Fibroblast of upper back skin (primary cell): ENCODE measurements at regions not wholly inside any gene's neighbourhood (a gene's known extent, or its start where the extent isn't known, plus 50 kb on each side); places are given as distances from the start of the nearest gene placed in this dataset.
"Not testable (repeated sequence)": the region's sequence is repeated elsewhere in the genome, so short reads cannot be mapped to it uniquely, and the experiment has no call there.

Experiments used
- DNase-seq: peaks from one replicate; pipeline ENCODE4 v3.0.0-alpha.2; 2013

DNA sequence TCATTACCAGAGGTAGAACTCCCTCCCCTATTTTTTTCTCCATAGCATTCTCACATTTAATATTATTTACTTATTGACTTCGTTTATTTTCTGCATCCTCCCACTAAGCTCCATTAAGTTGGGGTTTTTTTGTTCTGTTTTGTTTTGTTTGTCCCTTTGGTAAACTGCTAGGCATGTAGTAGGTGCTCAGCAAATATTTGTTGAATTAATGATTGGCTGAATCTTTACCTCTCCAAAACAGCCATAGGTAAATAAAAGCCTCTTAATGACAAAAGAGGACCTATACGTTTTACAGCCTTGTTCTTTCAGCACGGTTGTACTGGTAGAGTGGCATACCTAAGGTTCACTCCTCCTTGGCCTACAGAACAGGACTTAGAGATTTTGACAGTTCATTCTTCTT, 52.0 kb downstream of the PRORP start:
- DNase-seq = no peak

DNA sequence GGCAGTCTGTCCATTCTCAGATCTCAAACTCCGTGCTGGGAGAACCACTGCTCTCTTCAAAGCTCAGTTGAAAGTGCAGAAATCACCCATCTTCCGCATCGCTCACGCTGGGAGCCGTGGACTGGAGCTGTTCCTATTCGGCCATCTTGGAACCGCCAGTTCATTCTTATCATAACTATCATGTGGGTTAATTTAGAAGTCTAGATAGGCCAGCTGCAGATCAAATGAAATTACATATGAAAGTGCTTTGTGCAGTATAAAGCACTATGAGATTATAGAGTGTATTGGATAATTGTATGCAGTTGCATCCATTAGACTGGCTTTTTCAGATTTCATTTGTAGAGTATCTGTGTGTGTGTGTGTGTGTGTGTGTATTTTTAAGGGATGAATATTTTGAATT, 57.8 kb downstream of the PRORP start:
- DNase-seq = no peak

DNA sequence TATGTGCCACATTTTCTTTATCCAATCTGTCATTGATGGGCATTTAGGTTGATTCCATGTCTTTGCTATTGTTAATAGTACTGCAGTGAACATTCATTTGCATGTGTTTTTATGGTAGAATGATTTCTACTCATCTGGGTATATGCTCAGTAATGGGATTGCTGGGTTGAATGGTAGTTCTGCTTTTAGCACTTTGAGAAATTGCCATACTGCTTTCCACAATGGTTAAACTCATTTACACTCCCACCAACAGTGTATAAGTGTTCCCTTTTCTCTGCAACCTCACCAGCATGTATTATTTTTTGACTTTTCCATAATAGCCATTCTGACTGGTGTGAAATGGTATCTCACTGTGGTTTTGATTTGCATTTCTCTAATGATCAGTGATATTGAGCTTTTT, 62.5 kb downstream of the PRORP start:
- not testable (repeated sequence) for DNase-seq

DNA sequence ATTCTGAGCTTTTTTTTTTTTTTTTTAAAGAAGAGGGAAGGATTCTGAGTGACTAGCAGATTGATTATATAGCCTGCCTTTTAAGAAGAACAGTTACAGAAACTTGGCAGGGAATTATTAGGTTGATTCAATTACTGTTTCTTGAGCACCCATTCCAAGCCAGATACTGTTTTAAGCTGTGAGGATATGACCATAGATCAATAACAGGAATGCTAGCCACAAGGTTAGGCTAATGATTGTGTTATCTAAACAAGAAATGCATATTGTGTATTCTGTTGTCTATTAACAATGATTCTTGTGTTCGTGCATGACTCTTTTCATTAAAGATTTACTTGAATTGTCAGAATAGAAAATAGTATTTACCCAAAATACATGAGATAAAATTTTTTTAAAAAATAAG, 67.1 kb downstream of the PRORP start:
- no peak for DNase-seq

DNA sequence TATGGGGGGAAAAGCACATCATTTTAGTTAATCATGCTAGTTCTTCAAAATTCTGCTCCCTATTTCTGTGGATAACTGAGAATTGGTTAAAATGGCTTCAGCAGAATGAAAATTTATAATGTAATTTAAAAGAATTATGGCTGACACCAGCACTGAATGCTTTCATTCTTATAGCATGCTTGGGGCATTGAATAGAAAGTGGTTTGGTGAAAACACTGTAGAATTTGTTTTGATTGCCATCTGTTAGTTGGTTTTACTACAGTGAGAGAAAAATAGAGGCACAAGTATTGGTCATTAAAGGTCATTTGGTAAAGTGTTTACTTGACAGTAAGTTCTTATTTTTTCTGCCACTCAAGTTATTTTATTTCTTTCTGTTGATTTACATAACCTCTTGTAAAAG, 70.8 kb downstream of the PRORP start:
- DNase-seq = no peak

DNA sequence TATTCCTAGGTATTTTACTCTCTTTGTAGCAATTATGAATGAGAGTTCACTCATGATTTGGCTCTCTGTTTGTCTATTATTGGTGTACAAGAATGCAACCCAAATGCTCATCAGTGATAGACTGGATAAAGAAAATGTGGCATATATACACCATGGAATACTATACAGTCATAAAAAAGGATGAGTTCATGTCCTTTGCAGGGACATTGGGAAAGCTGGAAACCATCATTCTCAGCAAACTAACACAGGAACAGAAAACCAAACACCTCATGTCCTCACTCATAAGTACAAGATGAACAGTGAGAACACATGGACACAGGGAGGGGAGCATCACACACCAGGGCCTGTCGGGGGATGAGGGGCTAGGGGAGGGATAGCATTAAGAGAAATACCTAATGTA, 71.8 kb downstream of the PRORP start:
- not testable (repeated sequence) for DNase-seq

DNA sequence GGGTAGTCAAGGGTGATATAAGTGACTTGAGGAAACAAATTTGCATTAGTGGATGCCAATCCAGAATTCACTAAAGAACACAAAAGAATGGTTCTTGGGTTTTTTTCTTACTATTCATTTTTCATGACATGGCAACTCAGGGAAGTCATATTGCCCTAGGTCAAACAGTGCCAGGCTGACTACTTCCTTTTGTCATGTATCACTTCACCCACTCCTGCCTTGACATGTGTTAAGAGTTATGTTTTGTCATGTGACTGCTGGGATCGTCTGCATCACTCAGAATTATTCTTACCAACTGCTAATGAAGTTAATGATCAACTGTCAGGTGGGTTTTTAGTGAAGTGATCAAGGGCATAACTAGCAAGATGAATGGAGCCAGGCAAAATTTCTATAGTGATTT, 74.2 kb downstream of the PRORP start:
- DNase-seq = no peak

DNA sequence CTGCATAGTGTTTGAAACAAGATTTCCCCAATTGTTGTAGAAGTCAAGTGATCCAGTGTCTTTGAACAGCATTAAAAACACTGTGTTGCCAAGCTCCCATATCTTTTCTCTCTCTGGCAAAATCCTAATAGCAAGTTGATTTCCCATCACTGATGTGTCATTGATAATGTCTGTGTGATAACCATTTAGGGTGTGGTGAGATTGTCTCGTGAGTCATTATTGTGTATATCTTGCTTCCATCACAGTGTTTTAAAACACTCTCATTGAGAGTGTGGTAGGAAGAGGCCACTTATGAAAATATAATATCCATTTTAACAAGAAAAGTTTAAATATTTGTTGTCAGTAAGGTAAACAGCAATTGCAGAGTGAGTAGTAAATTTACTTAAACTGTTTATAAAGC, 74.7 kb downstream of the PRORP start:
- peak; percentile 11 for DNase-seq

DNA sequence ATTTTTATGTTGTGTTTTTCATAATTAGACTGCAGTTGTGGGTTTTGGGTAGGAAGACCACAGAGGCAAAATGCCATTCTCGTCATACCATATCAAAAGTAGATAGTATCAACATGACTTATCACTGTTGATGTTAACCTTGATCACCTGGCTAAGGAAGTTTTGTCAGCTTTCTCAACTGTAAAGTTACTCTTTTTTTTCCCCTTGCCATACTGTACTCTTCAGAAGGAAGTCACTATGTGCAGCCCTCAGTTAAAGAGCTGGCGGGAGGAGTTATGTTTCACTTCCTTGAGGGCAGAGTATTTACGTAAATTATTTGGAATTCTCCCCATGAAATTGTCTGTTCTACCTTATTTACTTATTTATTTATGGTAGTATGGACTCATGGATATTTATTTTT, 78.7 kb downstream of the PRORP start:
- DNase-seq = no peak

DNA sequence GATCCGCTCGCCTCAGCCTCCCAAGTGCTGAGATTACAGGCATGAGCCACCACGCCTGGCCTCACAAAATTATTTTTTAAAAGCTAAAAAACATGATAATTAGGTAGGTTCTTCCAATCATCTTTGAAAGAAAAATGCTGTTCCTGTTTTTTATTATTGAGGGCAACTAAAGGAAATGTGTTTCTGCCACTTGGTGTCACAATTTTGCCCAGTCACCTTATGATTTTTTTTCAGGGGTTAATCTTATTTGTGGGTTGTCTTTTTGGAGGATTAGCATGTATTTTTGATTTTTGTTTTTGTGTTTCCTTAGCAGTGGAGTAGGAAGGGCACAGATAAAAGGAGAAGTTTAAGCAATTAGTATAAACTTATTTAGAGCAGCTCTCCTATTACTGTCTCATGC, 79.8 kb downstream of the PRORP start:
- no peak for DNase-seq

DNA sequence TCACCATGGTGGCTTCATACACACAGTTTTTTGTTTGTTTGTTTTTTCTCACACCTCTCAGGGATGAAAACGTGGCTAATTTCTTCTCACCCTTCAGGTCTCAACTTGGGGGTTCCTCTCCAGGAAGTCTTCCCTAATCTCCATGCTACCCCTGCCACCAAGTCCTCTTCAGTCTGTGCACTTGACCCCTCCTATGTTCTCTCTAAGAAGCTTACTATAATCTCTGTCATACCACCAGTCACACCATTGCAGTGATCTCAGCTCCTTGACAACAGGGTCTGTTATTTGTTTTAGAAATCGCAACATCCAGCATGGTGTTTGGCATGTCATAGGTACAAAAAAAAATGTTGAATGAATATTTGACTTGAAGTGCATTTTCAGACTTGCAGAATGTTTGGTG, 83.4 kb downstream of the PRORP start:
- no peak for DNase-seq

DNA sequence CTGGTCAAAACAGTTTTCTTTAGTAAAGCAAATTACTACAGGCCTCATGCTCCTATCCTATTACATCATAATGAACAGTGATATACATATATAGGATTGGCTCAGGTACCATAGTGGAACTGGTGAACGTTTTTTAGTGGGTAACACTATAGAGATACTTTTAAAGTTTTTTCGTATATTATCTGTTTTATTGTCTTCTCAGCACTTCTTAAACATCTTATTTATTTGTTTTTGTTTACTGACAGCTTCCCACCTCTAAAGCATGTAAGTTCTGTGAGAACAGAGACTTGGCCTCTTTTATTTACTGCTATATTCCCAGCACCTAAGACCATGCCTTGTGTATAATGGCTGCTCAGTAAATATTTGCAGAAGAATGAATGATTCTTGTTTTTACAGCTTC, 81.1 kb upstream of the PSMA6 start:
- DNase-seq = no peak

DNA sequence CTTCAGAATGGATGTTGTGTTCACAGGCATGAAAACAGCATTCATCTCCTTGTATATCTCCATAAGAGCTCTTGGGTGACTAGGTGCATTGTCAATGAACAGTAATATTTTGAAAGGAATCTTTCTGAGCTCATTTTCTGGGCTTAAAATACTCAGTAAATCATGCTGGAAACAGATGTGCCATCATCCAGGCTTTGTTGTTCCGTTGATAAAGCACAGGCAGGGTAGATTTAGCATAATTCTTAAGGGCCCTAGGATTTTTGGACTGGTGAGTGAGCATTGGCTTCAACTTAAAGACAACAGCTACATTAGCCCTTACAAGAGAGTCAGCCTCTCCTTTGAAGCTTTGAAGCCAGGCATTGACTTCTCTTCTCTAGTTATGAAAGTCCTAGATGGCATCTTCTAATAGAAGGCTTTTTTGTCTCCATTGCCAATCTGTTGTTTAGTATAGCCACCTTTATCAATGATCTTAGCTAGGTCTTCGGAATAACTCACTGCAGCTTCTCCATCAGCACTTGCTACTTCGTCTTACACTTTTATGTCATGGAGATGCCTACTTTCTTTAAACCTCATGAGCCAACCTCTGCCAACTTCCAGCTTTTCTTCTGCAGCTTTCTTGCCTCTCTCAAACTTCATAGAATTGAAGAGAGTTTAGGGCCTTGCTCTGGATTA, 79.6 kb upstream of the PSMA6 start:
- no peak for DNase-seq

DNA sequence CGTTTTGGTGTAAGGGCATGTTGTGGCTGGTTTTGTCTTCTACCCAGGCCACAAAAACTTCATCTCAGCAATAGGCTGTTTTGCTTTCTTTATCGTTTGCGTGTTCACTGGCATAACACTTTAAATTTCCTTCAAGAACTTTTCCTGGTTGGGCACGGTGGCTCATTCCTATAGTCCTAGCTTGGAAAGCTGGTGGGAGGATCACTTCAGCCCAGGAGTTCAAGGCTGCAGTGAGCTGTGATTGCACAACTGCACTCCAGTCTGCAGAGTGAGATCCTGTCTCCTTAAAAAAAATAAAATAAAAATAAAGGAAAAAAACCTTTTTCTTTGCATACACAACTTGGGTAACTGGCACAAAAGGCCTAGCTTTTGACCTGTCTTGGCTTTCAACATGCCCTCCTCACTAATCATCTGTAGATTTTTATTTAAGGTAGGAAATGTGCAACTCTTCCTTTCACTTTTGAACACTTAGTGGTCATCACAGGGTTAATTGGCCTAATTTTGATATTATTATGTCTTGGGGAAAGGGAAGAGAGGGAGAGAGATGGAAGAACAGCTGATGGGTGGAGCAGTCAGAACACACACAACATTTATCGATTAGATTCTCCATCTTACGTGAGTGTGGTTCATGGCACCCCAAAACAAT, 78.9 kb upstream of the PSMA6 start:
- no peak for DNase-seq

DNA sequence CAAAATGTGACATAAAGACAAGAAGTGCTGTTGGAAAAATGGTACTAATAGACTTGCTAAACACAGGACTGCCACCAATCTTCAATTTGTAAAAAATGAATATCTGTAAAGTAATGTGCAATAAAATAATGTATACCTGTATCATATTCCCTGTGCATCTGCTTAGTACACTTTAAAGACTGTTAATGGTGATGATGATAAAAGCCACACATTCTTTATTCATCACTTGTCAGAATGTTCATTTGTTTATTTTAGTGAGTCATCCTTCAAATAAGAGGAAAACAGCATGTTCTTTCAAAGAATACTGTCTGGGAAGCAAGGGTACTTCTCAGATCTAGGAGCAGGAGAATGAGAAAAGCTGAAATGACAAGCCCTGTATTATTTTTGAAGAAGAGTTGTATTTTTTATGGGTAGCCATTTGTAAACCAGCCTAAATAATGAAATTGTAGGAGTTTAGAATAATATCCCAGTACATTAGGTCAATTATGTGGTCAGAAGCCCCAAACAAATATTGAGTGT, 78.3 kb upstream of the PSMA6 start:
- DNase-seq = peak; percentile 8

DNA sequence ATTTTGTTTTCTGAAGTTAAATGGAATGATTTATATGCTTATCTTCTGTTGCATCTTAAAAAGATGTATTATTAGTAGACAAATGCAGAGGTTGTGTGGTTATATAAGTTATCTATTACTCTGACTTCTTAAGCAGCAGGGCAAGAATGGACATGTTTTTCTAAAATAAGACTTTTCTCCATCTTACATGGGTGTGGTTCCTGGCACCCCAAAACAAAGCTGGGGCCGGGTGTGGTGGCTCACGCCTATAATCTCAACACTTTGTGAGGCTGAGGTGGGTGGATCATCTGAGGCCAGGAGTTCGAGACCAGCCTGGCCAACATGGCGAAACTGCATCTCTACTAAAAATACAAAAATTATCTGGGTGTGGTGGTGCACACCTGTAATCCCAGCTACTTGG, 77.8 kb upstream of the PSMA6 start:
- DNase-seq = not testable (repeated sequence)

DNA sequence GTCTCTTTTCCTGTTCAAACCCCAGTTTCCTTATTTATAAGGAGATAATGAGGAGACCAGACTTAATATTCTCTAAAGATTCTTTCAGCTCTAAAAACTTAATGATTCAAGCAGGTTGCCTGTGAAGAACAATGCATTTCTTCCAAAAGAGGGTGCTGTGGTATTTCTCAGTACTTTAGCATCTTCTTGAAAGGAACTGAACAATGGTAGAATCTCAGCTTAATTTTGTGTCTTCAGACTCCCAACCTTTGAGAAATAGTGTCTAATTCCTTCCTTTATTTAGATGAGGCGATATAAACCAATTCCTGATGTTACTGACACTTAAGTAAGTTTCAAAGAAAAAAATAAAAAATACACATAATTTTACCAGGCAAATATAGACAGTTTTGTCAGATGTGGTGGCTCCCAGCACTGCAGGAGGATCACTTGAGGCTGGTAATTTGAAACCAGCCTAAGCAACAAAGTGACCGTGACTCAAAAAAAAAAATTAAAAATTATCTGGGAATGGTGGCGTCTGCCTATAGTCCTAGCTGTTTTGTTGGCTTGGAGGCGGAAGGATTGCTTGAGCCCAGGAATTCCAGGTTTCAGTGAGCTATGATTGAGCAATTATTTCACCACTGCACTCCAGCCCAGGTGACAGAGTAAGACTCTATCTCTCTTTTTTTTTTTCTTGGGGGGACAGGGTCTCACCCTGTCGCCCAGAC, 76.9 kb upstream of the PSMA6 start:
- peak; percentile 61 for DNase-seq

DNA sequence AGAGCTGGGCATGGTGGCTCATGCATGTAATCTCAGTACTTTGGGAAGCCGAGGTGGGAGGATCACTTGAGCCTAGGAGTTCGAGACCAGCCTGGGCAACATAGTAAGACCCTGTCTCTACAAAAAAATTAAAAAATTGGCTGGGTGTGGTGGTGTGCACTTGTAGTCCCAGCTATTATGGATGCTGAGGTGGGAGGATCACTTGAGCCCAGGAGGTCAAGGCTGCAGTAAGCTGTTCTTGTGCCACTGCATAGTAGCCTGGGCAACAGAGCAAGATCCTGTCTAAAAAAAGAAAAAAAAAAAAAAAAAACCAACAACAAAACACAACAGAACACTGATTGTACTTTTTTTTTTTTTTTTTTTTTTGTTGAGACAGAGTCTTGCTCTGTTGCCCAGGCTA, 74.0 kb upstream of the PSMA6 start:
- DNase-seq = not testable (repeated sequence)

DNA sequence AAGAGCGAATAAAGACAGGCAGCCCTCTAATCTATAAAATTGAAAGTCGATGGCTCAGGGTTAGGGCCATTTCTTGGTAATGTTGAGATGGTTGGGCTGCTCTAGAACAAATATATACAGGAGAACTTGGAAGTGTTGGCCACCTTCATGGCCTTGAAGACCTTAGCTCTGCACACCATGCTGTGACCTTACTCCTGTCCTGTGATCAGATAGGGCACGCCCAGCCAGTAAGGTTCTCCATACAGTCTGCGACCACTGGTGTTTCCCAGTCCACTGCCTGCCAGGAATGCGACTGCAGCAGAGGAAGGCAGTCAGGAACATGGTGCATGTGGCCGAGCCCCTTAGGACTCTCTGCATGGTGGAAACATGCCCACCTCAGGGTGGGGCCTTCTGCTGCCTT, 73.2 kb upstream of the PSMA6 start:
- no peak for DNase-seq

DNA sequence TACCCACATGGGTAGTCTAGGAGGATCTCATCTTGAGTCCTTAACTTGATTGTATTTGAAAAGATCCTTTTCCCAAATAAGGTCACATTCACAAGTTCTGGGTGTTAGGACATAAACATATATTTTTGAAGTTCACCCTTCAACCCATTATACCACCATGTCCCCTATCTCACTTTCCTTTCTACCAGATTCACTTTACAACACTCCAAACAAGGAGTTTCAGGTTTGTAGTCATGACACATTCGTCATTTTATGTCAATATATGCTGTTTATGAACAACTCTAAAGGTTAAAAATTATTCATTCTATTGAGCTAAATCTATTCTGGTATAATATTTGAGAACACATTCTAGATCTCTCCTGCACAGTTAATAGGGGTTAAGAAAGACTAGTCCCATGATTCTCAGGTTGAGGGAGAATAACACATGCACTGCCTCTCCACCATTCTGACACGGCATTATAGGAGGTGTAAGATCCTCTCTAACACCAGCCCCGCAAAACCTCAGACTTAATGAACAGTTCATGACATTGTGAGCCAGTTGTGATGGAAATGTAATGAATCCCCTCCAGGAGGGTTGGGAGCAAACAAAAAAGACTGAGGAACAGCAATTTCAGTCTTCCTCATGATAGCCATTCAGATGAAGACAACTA, 72.0 kb upstream of the PSMA6 start:
- no peak for DNase-seq

DNA sequence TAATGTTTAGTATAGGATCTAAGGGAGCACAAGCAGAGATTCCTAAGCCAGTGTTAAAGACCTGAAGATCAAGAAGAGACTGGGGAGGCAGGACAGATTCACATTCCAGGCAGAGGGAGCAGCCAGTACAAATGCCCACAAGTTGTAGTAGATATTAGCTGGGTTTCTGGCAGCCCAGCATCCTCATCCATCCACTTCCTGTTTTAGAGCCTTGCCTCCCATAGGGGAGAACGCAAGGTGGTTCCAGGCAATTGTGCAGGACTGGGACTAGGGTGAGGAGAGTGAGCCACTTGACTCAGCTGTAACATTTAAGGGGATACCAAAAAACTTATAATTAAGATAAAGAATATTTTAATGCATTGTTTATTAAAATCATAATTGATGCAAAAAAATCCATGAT, 71.3 kb upstream of the PSMA6 start:
- no peak for DNase-seq

DNA sequence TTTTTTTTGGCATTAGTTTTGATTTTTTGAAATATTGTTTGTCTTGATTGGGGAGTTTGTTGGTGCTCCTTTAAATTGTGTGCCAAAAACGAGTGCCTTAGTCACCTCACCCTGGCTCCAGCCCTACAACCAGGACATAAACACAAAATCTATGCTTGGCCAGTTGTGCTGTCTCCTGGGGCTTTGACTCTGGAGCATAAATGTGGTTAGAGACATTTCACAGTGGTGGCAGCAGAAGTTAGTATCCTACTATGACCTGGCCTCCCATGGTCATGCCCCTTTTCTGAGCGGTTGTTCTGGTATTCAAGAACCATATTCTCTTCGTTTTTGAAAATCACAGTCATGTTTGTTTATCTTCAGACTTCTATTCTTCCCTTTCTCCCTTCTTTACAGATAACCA, 70.7 kb upstream of the PSMA6 start:
- no peak for DNase-seq

DNA sequence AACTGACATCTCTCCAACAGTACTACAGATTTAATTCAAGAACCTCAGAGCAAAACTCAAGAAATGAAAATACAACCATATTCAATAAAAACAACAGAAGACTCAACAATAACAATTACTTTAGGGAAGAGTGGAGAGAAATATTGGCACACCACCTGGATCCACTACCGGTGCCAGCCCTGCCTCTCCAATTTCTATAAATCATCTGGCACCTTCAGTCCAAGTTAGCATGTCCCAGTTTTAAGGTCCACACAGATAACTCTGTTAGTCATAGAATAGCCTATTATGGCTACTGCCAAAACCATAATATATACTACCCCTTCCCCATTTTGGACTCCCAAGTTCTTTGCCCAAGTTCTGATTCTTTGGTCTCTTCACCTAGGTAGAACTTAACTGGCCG, 69.9 kb upstream of the PSMA6 start:
- DNase-seq = no peak
